Skeletal muscle tissue (tissue), 3 donors: ENCODE measurements at regions not wholly inside any gene's neighbourhood (a gene's known extent, or its start where the extent isn't known, plus 50 kb on each side); places are given as distances from the start of the nearest gene placed in this dataset.

ENCODE experiments used
- H3K27ac ChIP-seq: one replicate; pipeline ENCODE4 v1.7.0; 2013; ENCODE audit warnings: mild to moderate bottlenecking, low read depth, low read length, inconsistent platforms
- H3K27me3 ChIP-seq, 3 donors: one replicate each; pipeline ENCODE4 v1.7.0; 2013; ENCODE audit warnings: low read length in 3 of 3; ENCODE audit not compliant: control insufficient read depth in 3 of 3, insufficient read depth in 3 of 3
- H3K36me3 ChIP-seq, 3 donors: one replicate each; pipeline ENCODE4 v1.7.0; 2013; ENCODE audit warnings: low read length in 3 of 3; ENCODE audit not compliant: control insufficient read depth in 3 of 3, insufficient read depth in 3 of 3
- H3K4me1 ChIP-seq, 3 donors: one replicate each; pipeline ENCODE4 v1.7.0; 2013; ENCODE audit warnings: low read length in 3 of 3, mild to moderate bottlenecking in 3 of 3; ENCODE audit not compliant: control insufficient read depth in 3 of 3, insufficient read depth in 3 of 3
- H3K4me3 ChIP-seq, 3 donors: one replicate each; pipeline ENCODE4 v1.7.0; 2013; ENCODE audit warnings: low read length in 3 of 3
- H3K9ac ChIP-seq, 3 donors: one replicate each; pipeline ENCODE4 v1.7.0; 2013; ENCODE audit warnings: low read length in 3 of 3, mild to moderate bottlenecking in 3 of 3, moderate library complexity in 2 of 3, low read depth in 1 of 3
- H3K9me3 ChIP-seq, 3 donors: one replicate each; pipeline ENCODE4 v1.7.0; 2013; ENCODE audit warnings: low read length in 3 of 3; ENCODE audit not compliant: control insufficient read depth in 3 of 3
- donor health status: Osteomylitis.

GRCh38 chr5:5061836-5062235 is 78.3 kb upstream of the ADAMTS16 start:
- H3K27ac ChIP-seq: no peak overlapping the region
- H3K9me3 ChIP-seq: no peaks in the 10 kb centered on the region
- H3K4me3 ChIP-seq: no peak overlapping the region
- no peak overlapping the region for H3K9ac ChIP-seq
- H3K27me3 ChIP-seq: no peaks in the 10 kb centered on the region
- H3K36me3 ChIP-seq: no peaks in the 10 kb centered on the region
- peaks cover 0 to 4% (median 0%) of the 10 kb centered on the region in 3 donors for H3K4me1 ChIP-seq

- no peak overlapping the region for H3K9ac ChIP-seq
- H3K4me1 ChIP-seq: peaks cover 0 to 4% (median 0%) of the 10 kb centered on the region in 3 donors
- H3K9me3 ChIP-seq: no peaks in the 10 kb centered on the region
- H3K36me3 ChIP-seq: no peaks in the 10 kb centered on the region
- no peak overlapping the region for H3K27ac ChIP-seq
- H3K4me3 ChIP-seq: no peak overlapping the region
- H3K27me3 ChIP-seq: no peaks in the 10 kb centered on the region
Observed at GRCh38 chr5:5062525-5063302, 77.4 kb upstream of the ADAMTS16 start.

DNA sequence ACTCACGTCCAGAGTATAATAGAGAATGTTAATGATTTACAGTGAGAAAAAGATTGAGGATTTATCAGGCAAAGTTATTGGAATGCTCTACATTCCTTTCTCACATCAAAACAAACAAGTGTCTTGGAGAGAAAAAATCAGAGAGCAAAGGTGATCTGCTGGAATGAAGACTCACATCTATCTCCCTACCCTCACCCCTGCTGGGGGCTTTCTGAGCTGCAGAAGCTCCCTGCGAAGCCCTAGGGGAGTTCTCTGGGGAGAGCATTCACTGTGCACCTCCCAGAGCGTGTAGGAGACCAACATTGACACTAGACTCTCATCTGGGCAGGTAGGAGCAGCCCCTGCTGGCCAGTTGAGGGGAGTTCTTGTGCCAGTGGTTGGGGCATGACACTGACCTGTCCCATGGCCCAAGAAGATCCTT is 76.6 kb upstream of the ADAMTS16 start:
- Histone ChIP-seq H3K36me3 (no peaks in the 10 kb centered on the region), H3K4me3 (no peak overlapping the region), H3K27me3 (no peaks in the 10 kb centered on the region), H3K9ac (no peak overlapping the region), H3K27ac (no peak overlapping the region), H3K9me3 (no peaks in the 10 kb centered on the region), H3K4me1 (peaks cover 0 to 4% (median 0%) of the 10 kb centered on the region in 3 donors)

DNA sequence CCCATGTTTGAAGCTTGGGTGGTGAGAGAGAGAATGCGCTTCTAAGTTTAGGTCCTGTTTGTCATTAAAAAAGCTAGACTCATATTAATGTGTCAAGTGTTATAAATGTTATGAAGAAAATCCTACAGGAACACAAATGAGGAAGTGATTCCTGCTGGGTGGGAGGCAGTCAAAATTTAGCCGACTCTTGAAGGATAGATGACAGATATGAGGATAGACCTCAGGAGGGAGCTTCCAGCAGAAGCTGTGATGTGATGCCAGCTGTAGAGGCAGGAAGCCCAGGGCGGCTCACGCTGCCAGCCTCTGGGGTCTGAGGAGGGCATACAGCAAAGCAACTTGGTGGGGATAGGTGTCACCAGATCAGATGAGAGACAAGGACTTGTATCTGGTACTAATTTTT is 74.7 kb upstream of the ADAMTS16 start:
- no peak overlapping the region for H3K9ac ChIP-seq
- H3K4me3 ChIP-seq: no peak overlapping the region
- H3K9me3 ChIP-seq: no peaks in the 10 kb centered on the region
- H3K27me3 ChIP-seq: no peaks in the 10 kb centered on the region
- H3K4me1 ChIP-seq: peaks cover 0 to 4% (median 0%) of the 10 kb centered on the region in 3 donors
- H3K36me3 ChIP-seq: no peaks in the 10 kb centered on the region
- no peak overlapping the region for H3K27ac ChIP-seq

DNA sequence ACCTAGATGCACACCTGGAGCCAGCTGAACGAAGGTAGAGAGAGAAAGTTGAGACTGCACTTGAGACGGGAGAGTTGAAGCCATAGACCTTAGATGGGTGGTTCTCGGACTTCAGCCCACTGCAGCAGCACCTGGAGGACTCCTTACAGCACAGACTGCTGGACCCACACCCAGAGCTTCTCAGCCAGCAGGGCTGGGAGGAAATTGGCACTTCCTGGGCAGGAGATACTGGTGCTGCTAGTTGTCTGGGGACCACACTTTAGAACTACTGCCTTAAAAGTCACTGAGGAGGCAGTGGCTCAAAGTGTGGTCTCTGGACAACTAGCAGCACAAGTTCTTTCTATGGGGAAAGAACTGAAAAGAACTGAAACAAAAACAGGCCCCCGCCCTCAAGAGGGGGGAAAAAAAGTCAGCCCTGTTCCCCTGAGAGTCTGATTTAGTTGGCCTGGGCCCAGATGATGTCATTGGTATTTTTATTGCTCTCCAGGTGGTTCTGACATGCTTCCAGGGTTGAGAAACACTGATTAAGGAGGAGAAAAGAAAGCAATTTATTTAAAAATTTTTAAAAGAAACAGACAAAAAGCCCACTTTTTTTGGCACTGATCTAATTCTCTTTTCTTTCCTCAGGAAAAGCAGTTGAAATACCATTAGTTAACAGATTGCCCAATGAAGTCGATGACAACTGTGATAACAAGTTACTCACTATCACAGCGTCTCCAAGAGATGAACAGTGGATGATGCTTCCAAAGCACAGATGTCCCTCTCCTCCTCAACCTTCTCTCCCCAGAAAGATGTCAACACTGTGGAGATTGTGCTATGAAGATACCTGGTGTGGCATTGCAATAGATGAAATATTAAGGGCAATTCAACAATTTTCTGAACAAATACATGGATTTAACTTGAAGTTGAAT is 73.6 kb upstream of the ADAMTS16 start:
- Histone ChIP-seq H3K9ac (no peak overlapping the region), H3K4me3 (no peak overlapping the region), H3K27me3 (no peaks in the 10 kb centered on the region), H3K9me3 (no peaks in the 10 kb centered on the region), H3K36me3 (no peaks in the 10 kb centered on the region), H3K27ac (no peak overlapping the region), H3K4me1 (peaks cover 0 to 4% (median 0%) of the 10 kb centered on the region in 3 donors)

DNA sequence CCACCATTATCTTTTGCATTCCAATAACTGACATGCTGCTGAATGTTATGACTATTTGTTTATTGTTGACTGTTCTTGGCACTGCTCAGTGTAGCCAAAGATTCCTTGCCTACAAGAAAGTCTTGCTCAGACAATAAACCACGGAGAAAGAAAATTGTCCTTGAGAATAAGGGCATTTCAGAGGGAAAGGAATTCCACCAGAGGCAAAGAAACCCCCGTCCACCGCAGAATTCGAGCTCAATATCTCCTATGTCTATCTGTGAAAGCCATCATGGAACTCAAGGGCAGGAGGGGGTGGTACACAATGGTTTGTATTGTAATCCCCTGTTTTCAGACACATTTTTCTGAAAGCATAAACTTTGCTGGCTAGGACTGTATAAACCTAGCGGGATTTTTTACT is 70.3 kb upstream of the ADAMTS16 start:
- Histone ChIP-seq H3K36me3 (no peaks in the 10 kb centered on the region), H3K27me3 (no peaks in the 10 kb centered on the region), H3K4me1 (no peaks in the 10 kb centered on the region), H3K9ac (no peak overlapping the region), H3K9me3 (no peaks in the 10 kb centered on the region), H3K27ac (no peak overlapping the region), H3K4me3 (no peak overlapping the region)

DNA sequence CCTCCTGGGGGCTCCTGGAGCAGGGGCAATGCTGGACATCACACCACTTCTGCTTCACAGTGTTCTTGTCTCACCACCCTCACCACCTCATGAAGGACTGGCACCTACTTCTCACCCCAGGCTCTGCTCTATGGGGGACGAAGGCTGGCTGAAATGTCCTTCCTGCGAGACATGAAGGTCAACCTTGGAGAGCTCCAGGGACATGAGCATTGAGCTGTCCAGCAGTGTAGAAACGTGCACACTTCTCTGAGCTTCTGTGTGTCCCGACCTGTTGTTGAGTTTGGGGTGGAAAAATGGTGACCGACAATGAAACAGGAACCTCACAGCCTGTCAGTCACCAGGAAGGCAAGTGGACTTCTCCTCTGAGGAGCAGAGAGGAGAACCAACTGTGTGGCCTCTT is 68.6 kb upstream of the ADAMTS16 start:
- H3K4me1 ChIP-seq: no peaks in the 10 kb centered on the region
- no peak overlapping the region for H3K4me3 ChIP-seq
- H3K9me3 ChIP-seq: no peaks in the 10 kb centered on the region
- H3K9ac ChIP-seq: no peak overlapping the region
- no peaks in the 10 kb centered on the region for H3K36me3 ChIP-seq
- H3K27ac ChIP-seq: no peak overlapping the region
- no peaks in the 10 kb centered on the region for H3K27me3 ChIP-seq

DNA sequence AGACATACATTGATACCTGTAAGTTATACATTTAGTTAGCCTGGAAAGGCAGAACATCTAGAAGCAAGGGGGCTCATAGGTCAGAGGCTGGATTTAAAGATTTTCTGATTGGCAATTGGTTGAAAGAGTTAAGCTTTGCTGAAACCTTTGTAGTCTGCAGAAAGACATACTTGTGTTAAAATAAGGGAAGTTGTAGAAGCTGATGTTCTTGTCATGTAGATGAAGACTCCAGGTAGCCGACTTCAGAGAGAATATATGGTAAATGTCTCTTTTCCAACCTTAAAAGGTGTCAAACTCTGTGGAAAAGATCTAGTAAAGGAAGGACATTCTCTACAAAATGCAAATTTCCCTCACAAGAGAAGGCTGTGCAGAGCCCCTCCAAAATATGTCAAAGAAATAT is 62.9 kb upstream of the ADAMTS16 start:
- H3K9me3 ChIP-seq: no peaks in the 10 kb centered on the region
- H3K4me3 ChIP-seq: no peak overlapping the region
- no peaks in the 10 kb centered on the region for H3K36me3 ChIP-seq
- no peaks in the 10 kb centered on the region for H3K4me1 ChIP-seq
- H3K9ac ChIP-seq: no peak overlapping the region
- H3K27ac ChIP-seq: no peak overlapping the region
- peaks cover 0 to 3% (median 0%) of the 10 kb centered on the region in 3 donors for H3K27me3 ChIP-seq

DNA sequence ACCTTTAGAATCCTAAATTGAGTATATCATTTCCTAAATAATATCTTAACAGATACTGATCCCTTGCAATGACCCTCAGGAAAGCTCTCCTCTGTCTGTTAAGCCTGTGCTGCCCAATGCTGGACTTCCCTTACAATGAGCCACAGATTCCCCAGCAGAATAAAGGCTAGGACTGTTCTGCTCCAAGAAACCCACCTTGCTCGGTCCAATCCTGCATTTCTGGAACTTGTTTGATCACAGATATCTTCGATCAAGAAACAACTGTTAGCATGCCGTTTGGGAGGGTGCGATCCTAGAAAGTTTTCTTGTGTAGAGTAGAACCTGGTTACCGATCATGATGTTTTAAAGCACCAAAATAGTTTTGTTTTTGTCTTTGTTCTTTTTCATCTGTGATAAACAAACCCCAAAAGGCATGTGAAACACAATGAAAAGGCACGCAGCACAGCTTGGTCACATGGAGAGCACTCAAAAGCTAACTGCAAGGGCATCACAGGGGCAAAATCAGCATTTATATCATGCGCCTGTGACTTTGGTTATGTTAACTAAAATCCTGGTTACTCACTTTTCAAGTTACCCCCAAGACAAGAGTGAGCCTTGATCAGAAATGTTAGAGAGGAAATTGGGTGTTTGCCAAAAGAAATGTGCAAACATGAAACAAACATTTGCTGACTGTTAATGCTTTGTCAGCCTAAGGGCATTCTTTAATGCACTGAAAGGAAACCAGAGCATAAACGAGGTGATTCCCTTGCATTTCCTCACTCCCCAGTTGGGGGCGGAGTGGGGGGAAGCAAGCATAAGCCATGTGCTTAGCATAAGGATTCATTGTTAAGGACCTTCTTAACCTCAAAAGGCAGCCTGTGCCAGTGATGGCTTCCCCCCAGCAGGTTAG is 61.9 kb upstream of the ADAMTS16 start:
- H3K9me3 ChIP-seq: no peaks in the 10 kb centered on the region
- H3K27me3 ChIP-seq: peaks cover 0 to 3% (median 0%) of the 10 kb centered on the region in 3 donors
- no peak overlapping the region for H3K9ac ChIP-seq
- H3K4me1 ChIP-seq: no peaks in the 10 kb centered on the region
- H3K4me3 ChIP-seq: no peak overlapping the region
- H3K36me3 ChIP-seq: no peaks in the 10 kb centered on the region
- H3K27ac ChIP-seq: no peak overlapping the region
